ENCODE measurements at regions not wholly inside any gene's neighbourhood (a gene's known extent, or its start where the extent isn't known, plus 50 kb on each side); places are given as distances from the start of the nearest gene placed in this dataset.

DNA sequence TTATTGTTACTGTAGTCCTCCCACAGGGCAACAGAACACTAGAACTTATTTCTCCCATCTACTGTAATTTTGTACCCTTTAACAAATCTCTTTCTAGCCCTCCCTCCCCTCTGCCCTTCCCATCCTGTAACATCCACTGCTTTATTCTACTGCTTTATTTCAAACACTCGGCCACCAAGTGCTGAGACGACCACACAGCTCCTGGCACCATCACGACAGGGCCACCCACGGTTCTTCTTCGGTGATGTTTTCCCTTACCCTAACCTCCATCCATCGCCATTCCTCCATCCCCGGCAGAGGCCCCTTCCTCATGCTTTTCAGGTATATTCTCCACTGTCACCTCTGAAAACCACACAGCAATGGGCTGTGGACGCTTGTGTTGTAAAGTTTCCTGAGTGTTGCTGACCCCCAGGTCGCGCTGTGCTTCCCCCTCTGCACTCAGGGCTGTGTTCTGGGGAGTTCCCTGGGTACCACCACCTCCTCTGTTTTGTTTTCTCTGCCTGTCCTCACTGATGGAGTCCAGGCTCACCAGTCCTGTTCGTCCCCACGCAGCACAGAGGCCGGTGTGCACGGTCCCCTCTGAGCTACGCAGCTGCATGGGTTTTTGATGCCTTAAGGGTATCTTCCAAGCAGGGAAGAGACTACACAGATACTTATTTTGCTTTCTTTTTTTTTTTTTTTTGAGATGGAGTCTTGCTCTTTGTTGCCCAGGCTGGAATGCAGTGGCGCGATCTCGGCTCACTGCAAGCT is 207.2 kb upstream of the TMEM132C start:
- TF ChIP-seq CEBPB (IDR thresholded peaks at IDR 0.05) (no peak), EP300 (IDR thresholded peaks at IDR 0.05; ENCODE audit: borderline replicate concordance) (no peak), YY1 (IDR thresholded peaks at IDR 0.05; ENCODE audit: low read depth) (no peak), CREB1 (IDR thresholded peaks at IDR 0.05; ENCODE audit: low read depth) (no peak), RAD21 (IDR thresholded peaks at IDR 0.05; ENCODE audit: low read depth) (no peak), TAF1 (IDR thresholded peaks at IDR 0.05; ENCODE audit: low read depth) (no peak), NFIC (IDR thresholded peaks at IDR 0.05) (no peak), TCF12 (IDR thresholded peaks at IDR 0.05; ENCODE audit: low read depth) (no peak)
- TF ChIP-seq, protein P1, sequence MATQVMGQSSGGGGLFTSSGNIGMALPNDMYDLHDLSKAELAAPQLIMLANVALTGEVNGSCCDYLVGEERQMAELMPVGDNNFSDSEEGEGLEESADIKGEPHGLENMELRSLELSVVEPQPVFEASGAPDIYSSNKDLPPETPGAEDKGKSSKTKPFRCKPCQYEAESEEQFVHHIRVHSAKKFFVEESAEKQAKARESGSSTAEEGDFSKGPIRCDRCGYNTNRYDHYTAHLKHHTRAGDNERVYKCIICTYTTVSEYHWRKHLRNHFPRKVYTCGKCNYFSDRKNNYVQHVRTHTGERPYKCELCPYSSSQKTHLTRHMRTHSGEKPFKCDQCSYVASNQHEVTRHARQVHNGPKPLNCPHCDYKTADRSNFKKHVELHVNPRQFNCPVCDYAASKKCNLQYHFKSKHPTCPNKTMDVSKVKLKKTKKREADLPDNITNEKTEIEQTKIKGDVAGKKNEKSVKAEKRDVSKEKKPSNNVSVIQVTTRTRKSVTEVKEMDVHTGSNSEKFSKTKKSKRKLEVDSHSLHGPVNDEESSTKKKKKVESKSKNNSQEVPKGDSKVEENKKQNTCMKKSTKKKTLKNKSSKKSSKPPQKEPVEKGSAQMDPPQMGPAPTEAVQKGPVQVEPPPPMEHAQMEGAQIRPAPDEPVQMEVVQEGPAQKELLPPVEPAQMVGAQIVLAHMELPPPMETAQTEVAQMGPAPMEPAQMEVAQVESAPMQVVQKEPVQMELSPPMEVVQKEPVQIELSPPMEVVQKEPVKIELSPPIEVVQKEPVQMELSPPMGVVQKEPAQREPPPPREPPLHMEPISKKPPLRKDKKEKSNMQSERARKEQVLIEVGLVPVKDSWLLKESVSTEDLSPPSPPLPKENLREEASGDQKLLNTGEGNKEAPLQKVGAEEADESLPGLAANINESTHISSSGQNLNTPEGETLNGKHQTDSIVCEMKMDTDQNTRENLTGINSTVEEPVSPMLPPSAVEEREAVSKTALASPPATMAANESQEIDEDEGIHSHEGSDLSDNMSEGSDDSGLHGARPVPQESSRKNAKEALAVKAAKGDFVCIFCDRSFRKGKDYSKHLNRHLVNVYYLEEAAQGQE (IDR thresholded peaks at IDR 0.05; ENCODE audit: low read depth) = no peak
- TF ChIP-seq, protein P2, sequence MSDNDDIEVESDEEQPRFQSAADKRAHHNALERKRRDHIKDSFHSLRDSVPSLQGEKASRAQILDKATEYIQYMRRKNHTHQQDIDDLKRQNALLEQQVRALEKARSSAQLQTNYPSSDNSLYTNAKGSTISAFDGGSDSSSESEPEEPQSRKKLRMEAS (IDR thresholded peaks at IDR 0.05) = no peak
